ENCODE measurements at regions not wholly inside any gene's neighbourhood (a gene's known extent, or its start where the extent isn't known, plus 50 kb on each side); places are given as distances from the start of the nearest gene placed in this dataset.

DNA sequence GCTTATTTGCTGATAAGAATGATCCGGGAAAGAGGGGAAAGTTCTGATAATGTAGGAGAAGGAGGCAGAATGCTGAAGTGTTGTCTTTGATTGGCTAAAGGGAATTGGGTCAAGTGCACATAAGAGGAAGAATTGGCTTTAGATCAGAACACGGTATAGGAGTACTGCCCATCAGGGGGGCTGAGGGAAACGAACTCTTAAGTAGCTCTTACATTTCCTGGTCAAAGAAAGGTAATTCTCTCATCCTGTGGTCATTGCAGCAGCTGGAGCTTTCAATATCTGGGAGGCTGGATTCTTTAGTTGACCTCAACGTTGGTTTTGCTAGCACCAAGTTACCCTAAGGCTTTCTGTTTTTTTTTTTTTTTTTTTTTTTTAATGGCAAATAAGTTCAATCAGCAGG is 178.7 kb upstream of the NR3C1 start:
- Histone ChIP-seq H3K9me3 (no peaks in the 10 kb centered on the region), H3K36me3 (no peaks in the 10 kb centered on the region), H3K4me3 (no peak overlapping the region), H3K27ac (no peak overlapping the region), H3K27me3 (replicated peaks in 1 of 7) (no peaks in the 10 kb centered on the region), H3K4me1 (peaks cover 0 to 11% (median 5%) of the 10 kb centered on the region in 6 donors)
- intact Hi-C loops (cut with DNase I; ENCODE audit: low total_unique reads): no loop called here
- TF ChIP-seq POLR2A (IDR thresholded peaks at IDR 0.05): no peak
- TF ChIP-seq, protein P1, sequence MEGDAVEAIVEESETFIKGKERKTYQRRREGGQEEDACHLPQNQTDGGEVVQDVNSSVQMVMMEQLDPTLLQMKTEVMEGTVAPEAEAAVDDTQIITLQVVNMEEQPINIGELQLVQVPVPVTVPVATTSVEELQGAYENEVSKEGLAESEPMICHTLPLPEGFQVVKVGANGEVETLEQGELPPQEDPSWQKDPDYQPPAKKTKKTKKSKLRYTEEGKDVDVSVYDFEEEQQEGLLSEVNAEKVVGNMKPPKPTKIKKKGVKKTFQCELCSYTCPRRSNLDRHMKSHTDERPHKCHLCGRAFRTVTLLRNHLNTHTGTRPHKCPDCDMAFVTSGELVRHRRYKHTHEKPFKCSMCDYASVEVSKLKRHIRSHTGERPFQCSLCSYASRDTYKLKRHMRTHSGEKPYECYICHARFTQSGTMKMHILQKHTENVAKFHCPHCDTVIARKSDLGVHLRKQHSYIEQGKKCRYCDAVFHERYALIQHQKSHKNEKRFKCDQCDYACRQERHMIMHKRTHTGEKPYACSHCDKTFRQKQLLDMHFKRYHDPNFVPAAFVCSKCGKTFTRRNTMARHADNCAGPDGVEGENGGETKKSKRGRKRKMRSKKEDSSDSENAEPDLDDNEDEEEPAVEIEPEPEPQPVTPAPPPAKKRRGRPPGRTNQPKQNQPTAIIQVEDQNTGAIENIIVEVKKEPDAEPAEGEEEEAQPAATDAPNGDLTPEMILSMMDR (IDR thresholded peaks at IDR 0.05 in 8 of 11, conservative IDR thresholded peaks at IDR 0.05 in 3 of 11): no peak
- TF ChIP-seq POLR2AphosphoS5 (IDR thresholded peaks at IDR 0.05): no peak
- no peak for DNase-seq
- WGBS, 5 donors: 47 to 77% (median 63%) methylated on average over 4 of the region's 4 CpGs

DNA sequence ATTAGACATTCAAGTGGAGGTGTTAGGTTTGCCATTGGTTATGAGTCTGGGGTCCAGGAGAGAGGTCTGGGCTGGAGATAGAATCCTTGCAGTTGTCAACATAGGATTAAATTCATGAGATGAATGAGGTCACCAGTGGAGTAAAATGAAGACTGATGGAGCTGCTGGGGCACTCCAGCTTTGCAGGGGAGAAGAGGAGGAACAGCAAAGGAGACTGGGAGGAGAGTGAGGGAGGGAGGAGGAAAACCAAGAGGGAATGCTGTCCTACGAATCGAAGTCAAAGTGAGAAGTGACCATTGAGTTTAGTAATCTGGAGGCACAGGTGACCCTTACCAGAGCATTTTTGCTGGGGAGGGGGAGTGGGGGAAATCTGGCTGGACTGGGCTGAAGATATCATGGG is 178.2 kb upstream of the NR3C1 start:
- TF ChIP-seq, protein P1 (IDR thresholded peaks at IDR 0.05 in 8 of 11, conservative IDR thresholded peaks at IDR 0.05 in 3 of 11): no peak
- TF ChIP-seq POLR2AphosphoS5 (IDR thresholded peaks at IDR 0.05) (no peak), POLR2A (IDR thresholded peaks at IDR 0.05) (no peak)
- DNase-seq: no peak
- Histone ChIP-seq H3K4me1 (peaks cover 0 to 11% (median 5%) of the 10 kb centered on the region in 6 donors), H3K4me3 (no peak overlapping the region), H3K27ac (no peak overlapping the region), H3K9me3 (no peaks in the 10 kb centered on the region), H3K27me3 (replicated peaks in 1 of 7) (no peaks in the 10 kb centered on the region), H3K36me3 (no peaks in the 10 kb centered on the region)
- intact Hi-C loops (cut with DNase I; ENCODE audit: low total_unique reads): no loop called here
- WGBS, 5 donors: 82 to 98% (median 88%) methylated on average over 2 of the region's 2 CpGs

DNA sequence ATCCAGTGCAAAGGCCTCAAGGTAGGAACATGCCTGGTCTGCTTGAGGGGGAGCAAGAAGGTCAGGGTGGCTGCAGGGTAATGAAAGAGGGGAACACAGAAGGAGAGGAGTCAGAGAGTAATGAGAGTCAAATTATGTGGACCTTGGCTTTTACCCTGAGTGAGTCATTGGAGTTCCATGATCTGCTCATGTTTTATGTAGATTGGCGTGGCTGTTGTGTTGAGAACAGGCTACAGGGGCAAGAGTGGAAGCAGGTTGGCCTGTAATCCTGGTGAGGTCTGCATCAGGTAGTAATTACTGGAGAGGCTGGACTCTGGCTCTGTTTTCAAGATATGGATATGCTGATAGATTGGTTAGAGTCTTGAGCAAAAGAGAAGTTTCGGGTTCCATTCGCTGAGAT is 177.7 kb upstream of the NR3C1 start:
- no peaks in the 10 kb centered on the region for H3K27me3 ChIP-seq (replicated peaks in 1 of 7)
- intact Hi-C loops (cut with DNase I; ENCODE audit: low total_unique reads): no loop called here
- 91 to 99% (median 93%) methylated on average over 3 of the region's 3 CpGs for WGBS, 5 donors
- H3K4me1 ChIP-seq: peaks cover 0 to 8% (median 3%) of the 10 kb centered on the region in 6 donors
- H3K36me3 ChIP-seq: no peaks in the 10 kb centered on the region
- no peaks in the 10 kb centered on the region for H3K9me3 ChIP-seq
- H3K4me3 ChIP-seq: no peak overlapping the region
- no peak for DNase-seq
- TF ChIP-seq POLR2AphosphoS5 (IDR thresholded peaks at IDR 0.05) (no peak), POLR2A (IDR thresholded peaks at IDR 0.05) (no peak)
- TF ChIP-seq, protein P1 (IDR thresholded peaks at IDR 0.05 in 8 of 11, conservative IDR thresholded peaks at IDR 0.05 in 3 of 11): no peak
- no peak overlapping the region for H3K27ac ChIP-seq

DNA sequence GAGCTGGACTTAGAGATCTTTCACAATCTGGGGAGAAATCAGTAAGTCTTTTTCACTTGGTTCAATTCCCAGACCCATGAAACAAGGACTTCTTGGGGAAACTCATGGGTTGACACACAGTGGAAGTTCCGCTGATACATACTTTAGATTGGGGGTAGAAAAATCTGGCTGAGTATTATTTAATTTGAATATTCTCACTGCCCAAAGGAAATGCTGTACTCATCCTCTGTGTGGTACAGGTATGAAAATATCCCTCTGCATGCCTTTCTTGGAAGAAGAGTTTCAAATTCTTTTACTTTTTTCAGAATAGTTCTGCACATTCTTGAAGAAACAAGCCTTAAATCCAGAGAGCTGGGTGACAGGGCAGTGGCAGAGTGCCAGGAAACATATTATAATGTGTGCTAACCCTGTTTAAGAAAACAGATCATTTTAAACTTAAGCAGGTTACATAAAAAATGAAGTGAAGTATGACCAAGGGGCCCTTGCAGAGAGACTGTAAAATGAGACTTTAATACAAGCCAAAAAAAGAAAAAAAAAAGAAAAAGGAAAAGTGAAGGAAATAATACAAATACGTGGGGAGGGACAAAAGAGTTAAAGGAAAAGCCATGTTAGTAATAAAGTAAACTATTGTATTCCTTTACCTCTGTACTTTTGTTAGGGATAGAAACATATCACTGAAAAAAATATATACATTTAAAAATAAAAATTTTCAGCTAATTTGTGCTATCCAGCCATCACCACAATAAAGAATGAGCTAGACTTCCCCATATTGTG is 173.4 kb upstream of the NR3C1 start:
- H3K27ac ChIP-seq: no peak overlapping the region
- no peaks in the 10 kb centered on the region for H3K9me3 ChIP-seq
- no peaks in the 10 kb centered on the region for H3K27me3 ChIP-seq (replicated peaks in 1 of 7)
- no peak for DNase-seq
- no peaks in the 10 kb centered on the region for H3K36me3 ChIP-seq
- TF ChIP-seq POLR2A (IDR thresholded peaks at IDR 0.05) (no peak), POLR2AphosphoS5 (IDR thresholded peaks at IDR 0.05) (no peak)
- TF ChIP-seq, protein P1 (IDR thresholded peaks at IDR 0.05 in 8 of 11, conservative IDR thresholded peaks at IDR 0.05 in 3 of 11): no peak
- intact Hi-C loops (cut with DNase I; ENCODE audit: low total_unique reads): no loop called here
- H3K4me3 ChIP-seq: no peak overlapping the region
- H3K4me1 ChIP-seq: no peaks in the 10 kb centered on the region
- 72 to 78% (median 75%) methylated on average over 2 of the region's 2 CpGs for WGBS, 5 donors

Measured in spleen (tissue), 11 donors.